IMR-90 (cell line): ENCODE measurements at regions not wholly inside any gene's neighbourhood (a gene's known extent, or its start where the extent isn't known, plus 50 kb on each side); places are given as distances from the start of the nearest gene placed in this dataset.

ENCODE experiments used
- ATAC-seq: fragments of 200-7000 bp; cut with Tn5 transposase; 2 replicates; pipeline ENCODE4 v1.9.1; 2020; ENCODE audit warnings: low read depth, mild to moderate bottlenecking, moderate library complexity
- BruUV-seq: library from RNA; stranded (reverse); fragments of 400-500 nt; replicated peaks from 2 replicates; lab custom pipeline; 2021; lab: Mats Ljungman, UMichigan
- CTCF ChIA-PET: fragments of 300-600 bp; formaldehyde crosslinking; extraction: SDS; loops from one replicate; lab custom pipeline; 2021; ENCODE audit warnings: antibody characterized with exemption; lab: Yijun Ruan, JAX
- POLR2A ChIA-PET: fragments of 300-600 bp; sonication (Branson Sonifier 250); formaldehyde crosslinking; loops from one replicate; lab custom pipeline; 2022; ENCODE audit warnings: antibody characterized with exemption; ENCODE audit not compliant: unreplicated experiment; lab: Charles Lee
- DNase-seq: peaks from one replicate; pipeline ENCODE4 v3.0.0; 2013
- H2AFZ ChIP-seq: replicated peaks from 2 replicates; pipeline ENCODE3; 2013; ENCODE audit warnings: low read length, mild to moderate bottlenecking; ENCODE audit not compliant: poor library complexity
- H2AK5ac ChIP-seq: 2 replicates; pipeline ENCODE4 v1.6.1; 2013; ENCODE audit warnings: low read depth, low read length, inconsistent platforms
- H2AK9ac ChIP-seq: replicated peaks from 2 replicates; pipeline ENCODE3; 2013; ENCODE audit warnings: mild to moderate bottlenecking, low read depth, low read length, moderate library complexity; ENCODE audit not compliant: poor library complexity
- H2BK120ac ChIP-seq: 2 replicates; pipeline ENCODE4 v1.6.1; 2013; ENCODE audit warnings: low read depth, low read length, inconsistent platforms
- H2BK15ac ChIP-seq: 3 replicates; pipeline ENCODE4 v1.6.1; 2013; ENCODE audit warnings: low read depth, low read length, inconsistent platforms
- H2BK20ac ChIP-seq: 2 replicates; pipeline ENCODE4 v1.6.1; 2013; ENCODE audit warnings: low read depth, mild to moderate bottlenecking, inconsistent platforms, low read length, moderate library complexity
- H2BK5ac ChIP-seq: 2 replicates; pipeline ENCODE4 v1.6.1; 2013; ENCODE audit warnings: mild to moderate bottlenecking, low read depth, low read length, inconsistent platforms; ENCODE audit not compliant: poor library complexity, severe bottlenecking
- H3K14ac ChIP-seq: replicated peaks from 2 replicates; pipeline ENCODE4 v1.6.1; 2013; ENCODE audit warnings: low read depth, low read length, inconsistent platforms
- H3K18ac ChIP-seq: 2 replicates; pipeline ENCODE4 v1.6.1; 2013; ENCODE audit warnings: low read depth, low read length, control low read depth
- H3K23ac ChIP-seq: 2 replicates; pipeline ENCODE4 v1.6.1; 2013; ENCODE audit warnings: low read depth, low read length, inconsistent platforms
- H3K27ac ChIP-seq: 2 replicates; pipeline ENCODE4 v1.5.1; 2013; ENCODE audit warnings: mild to moderate bottlenecking, control low read depth, low read length; ENCODE audit not compliant: insufficient read depth
- H3K27me3 ChIP-seq: 2 replicates; pipeline ENCODE4 v1.6.1; 2013; ENCODE audit warnings: low read length; ENCODE audit not compliant: control insufficient read depth, insufficient read depth
- H3K36me3 ChIP-seq: 2 replicates; pipeline ENCODE4 v1.6.1; 2013; ENCODE audit warnings: low read length, mixed read lengths; ENCODE audit not compliant: control insufficient read depth, insufficient read depth
- H3K4ac ChIP-seq: 2 replicates; pipeline ENCODE4 v1.6.1; 2013; ENCODE audit warnings: low read depth, low read length, inconsistent platforms
- H3K4me1 ChIP-seq: 2 replicates; pipeline ENCODE4 v1.6.1; 2013; ENCODE audit warnings: low read length, mixed read lengths; ENCODE audit not compliant: control insufficient read depth, insufficient read depth
- H3K4me2 ChIP-seq: 2 replicates; pipeline ENCODE4 v1.6.1; 2013; ENCODE audit warnings: low read depth, mild to moderate bottlenecking, control low read depth, low read length, moderate library complexity
- H3K4me3 ChIP-seq: 2 replicates; pipeline ENCODE4 v1.5.1; 2013; ENCODE audit warnings: low read depth, mild to moderate bottlenecking, control low read depth, low read length, moderate library complexity; ENCODE audit not compliant: insufficient read depth
- H3K56ac ChIP-seq: 2 replicates; pipeline ENCODE4 v1.6.1; 2013; ENCODE audit warnings: low read length, inconsistent platforms; ENCODE audit not compliant: insufficient read depth; ENCODE audit errors: extremely low read depth
- H3K79me1 ChIP-seq, 2 experiments: 2 replicates each; pipeline ENCODE4 v1.6.1; 2013; ENCODE audit warnings: low read length in 2 of 2, inconsistent platforms in 1 of 2, low read depth in 1 of 2
- H3K9ac ChIP-seq: 2 replicates; pipeline ENCODE4 v1.6.1; 2013; ENCODE audit warnings: low read depth, low read length, control low read depth
- H3K9me1 ChIP-seq: 2 replicates; pipeline ENCODE4 v1.6.1; 2013; ENCODE audit warnings: low read length, inconsistent platforms; ENCODE audit not compliant: insufficient read depth
- H3K9me3 ChIP-seq: 2 replicates; pipeline ENCODE4 v1.6.1; 2013; ENCODE audit warnings: low read length; ENCODE audit not compliant: control insufficient read depth, insufficient read depth
- H4K20me1 ChIP-seq: 2 replicates; pipeline ENCODE4 v1.6.1; 2013; ENCODE audit warnings: low read length, inconsistent platforms; ENCODE audit not compliant: insufficient read depth
- H4K5ac ChIP-seq: 2 replicates; pipeline ENCODE4 v1.6.1; 2013; ENCODE audit warnings: mild to moderate bottlenecking, low read depth, low read length, control low read depth
- H4K8ac ChIP-seq, 2 experiments: 2 replicates each; pipeline ENCODE4 v1.6.1; 2013; ENCODE audit warnings: low read depth in 2 of 2, low read length in 2 of 2, control low read depth in 1 of 2, inconsistent platforms in 1 of 2
- H4K91ac ChIP-seq: 2 replicates; pipeline ENCODE4 v1.6.1; 2013; ENCODE audit warnings: low read depth, low read length, inconsistent platforms; ENCODE audit not compliant: insufficient read depth
- BHLHE40 ChIP-seq: fragments of 150-350 bp; IDR thresholded peaks from 2 replicates; pipeline ENCODE4 v1.6.1; 2016; ENCODE audit warnings: mild to moderate bottlenecking, low read depth, low read length
- CEBPB ChIP-seq: IDR thresholded peaks from 2 replicates; pipeline ENCODE4 v1.6.1; 2012; ENCODE audit warnings: low read depth, low read length, improper control_type of control experiment
- CHD1 ChIP-seq: IDR thresholded peaks from 2 replicates; pipeline ENCODE4 v1.6.1; 2012; ENCODE audit warnings: low read depth, low read length, improper control_type of control experiment
- CTCF ChIP-seq: conservative IDR thresholded peaks from 2 replicates; pipeline ENCODE4 v1.5.1; 2012; ENCODE audit warnings: mild to moderate bottlenecking, low read depth, low read length, improper control_type of control experiment
- ELK1 ChIP-seq: fragments of 150-350 bp; IDR thresholded peaks from 2 replicates; pipeline ENCODE4 v1.6.1; 2016; ENCODE audit warnings: low read depth, mild to moderate bottlenecking, low read length, moderate library complexity, borderline replicate concordance
- FOS ChIP-seq: fragments of 150-350 bp; IDR thresholded peaks from 2 replicates; pipeline ENCODE4 v1.6.1; 2016; ENCODE audit warnings: low read depth, low read length
- MAFK ChIP-seq: IDR thresholded peaks from 2 replicates; pipeline ENCODE4 v1.6.1; 2012; ENCODE audit warnings: low read depth, low read length, improper control_type of control experiment
- MAZ ChIP-seq: IDR thresholded peaks from 2 replicates; pipeline ENCODE4 v1.6.1; 2012; ENCODE audit warnings: low read depth, mild to moderate bottlenecking, low read length, improper control_type of control experiment, moderate library complexity, borderline replicate concordance
- MXI1 ChIP-seq: IDR thresholded peaks from 2 replicates; pipeline ENCODE4 v1.6.1; 2012; ENCODE audit warnings: low read depth, mild to moderate bottlenecking, low read length, moderate library complexity, borderline replicate concordance
- NFE2L2 ChIP-seq: fragments of 150-350 bp; IDR thresholded peaks from 2 replicates; pipeline ENCODE4 v1.6.1; 2016; ENCODE audit warnings: low read depth, mild to moderate bottlenecking, low read length
- POLR2A ChIP-seq: IDR thresholded peaks from 2 replicates; pipeline ENCODE4 v1.6.1; 2012; ENCODE audit warnings: mild to moderate bottlenecking, low read depth, low read length
- RCOR1 ChIP-seq: IDR thresholded peaks from 2 replicates; pipeline ENCODE4 v1.6.1; 2012; ENCODE audit warnings: mild to moderate bottlenecking, low read length, improper control_type of control experiment; ENCODE audit not compliant: insufficient replicate concordance
- RFX5 ChIP-seq: IDR thresholded peaks from 2 replicates; pipeline ENCODE4 v1.8.0; 2012; ENCODE audit warnings: low read depth, mild to moderate bottlenecking, low read length, moderate library complexity
- SMC3 ChIP-seq: fragments of 150-350 bp; IDR thresholded peaks from 2 replicates; pipeline ENCODE4 v1.6.1; 2016; ENCODE audit warnings: low read depth, mild to moderate bottlenecking, antibody characterized with exemption, low read length, moderate library complexity
- USF2 ChIP-seq: fragments of 150-350 bp; IDR thresholded peaks from 2 replicates; pipeline ENCODE4 v1.6.1; 2017; ENCODE audit warnings: mild to moderate bottlenecking, antibody characterized with exemption, low read length, low read depth
- WGBS, 2 experiments: methylation state at CpG; one replicate each; pipeline versions ENCODE4 v1.1.5 to v1.1.7; 2013; ENCODE audit warnings: missing lambda C conversion rate in 2 of 2; ENCODE audit not compliant: insufficient read length in 1 of 2; ENCODE audit errors: extremely low coverage in 2 of 2; 5-methylcytosine and 5-hydroxymethylcytosine counted together
- dilution Hi-C: fragments of 300-500 bp; cut with HindIII; formaldehyde crosslinking; loops from one replicate; pipeline ENCODE4 v1.14.3; 2018; ENCODE audit warnings: low sequenced_read_pairs; ENCODE audit not compliant: unreplicated experiment
- in situ Hi-C: fragments of 300-500 bp; cut with MboI; formaldehyde crosslinking; loops from 3 replicates; pipeline ENCODE4 v1.14.3; 2019; ENCODE audit warnings: low sequenced_read_pairs, inconsistent platforms, mixed read lengths
- intact Hi-C: fragments of 100-400 bp; cut with micrococcal nuclease; formaldehyde crosslinking; loops from 2 replicates; pipeline ENCODE4 v1.10.0; 2022

- no TSS peak for BruUV-seq
- H3K4me1 ChIP-seq: no peaks in the 10 kb centered on the region; the same call in 1 of the 2 replicates
- no peak overlapping the region for H2AK5ac ChIP-seq
- no peak for ATAC-seq
- no peaks in the 10 kb centered on the region for H3K27me3 ChIP-seq
- no peaks in the 10 kb centered on the region for H3K9me1 ChIP-seq
- H3K36me3 ChIP-seq: no peaks in the 10 kb centered on the region
- no peaks in the 10 kb centered on the region for H3K79me1 ChIP-seq
- H3K23ac ChIP-seq: no peak overlapping the region
- intact Hi-C loops: no loop called here
- TF ChIP-seq POLR2A: no peak
- no peak for TF ChIP-seq MAZ
- TF ChIP-seq CHD1: no peak
- TF ChIP-seq CEBPB: no peak
- no peak for TF ChIP-seq BHLHE40
- TF ChIP-seq RCOR1: no peak
- TF ChIP-seq ELK1: no peak
- no peak for TF ChIP-seq FOS
- no peak for TF ChIP-seq CTCF
- no peak for TF ChIP-seq NFE2L2
- no peak for TF ChIP-seq USF2
- TF ChIP-seq MXI1: no peak
- TF ChIP-seq MAFK: no peak
- TF ChIP-seq RFX5: no peak
- no peak for TF ChIP-seq SMC3
- H3K14ac ChIP-seq: no peak overlapping the region
- H2BK15ac ChIP-seq: no peak overlapping the region
- dilution Hi-C loops: no loop called here
- ChIA-PET CTCF (no interaction called here), POLR2A (no interaction called here)
- no peaks in the 10 kb centered on the region for H3K9me3 ChIP-seq
- no peak overlapping the region for H2BK5ac ChIP-seq
- H2BK20ac ChIP-seq: no peak overlapping the region
- in situ Hi-C loops: no loop called here
- no peak overlapping the region for H3K4me3 ChIP-seq
- DNase-seq: peak; percentile 31
- no peak overlapping the region for H4K91ac ChIP-seq
- no peak overlapping the region for H2BK120ac ChIP-seq
- H3K18ac ChIP-seq: no peak overlapping the region
- H2AFZ ChIP-seq: no peak overlapping the region
- no peak overlapping the region for H4K5ac ChIP-seq
- no peak overlapping the region for H3K27ac ChIP-seq
- no peak overlapping the region for H2AK9ac ChIP-seq
- H3K9ac ChIP-seq: no peak overlapping the region
- no peak overlapping the region for H3K4me2 ChIP-seq
- no peak overlapping the region for H4K8ac ChIP-seq
- H3K4ac ChIP-seq: no peak overlapping the region
- no peak overlapping the region for H3K56ac ChIP-seq
- WGBS, 2 experiments: no CpG with 5 or more reads among the region's 4 CpGs
- H4K20me1 ChIP-seq: no peaks in the 10 kb centered on the region
These were observed 131.9 kb downstream of the TRMT11 start for GRCh38 chr6:126118058-126118755.
